HepG2 (cell line): ENCODE measurements at regions not wholly inside any gene's neighbourhood (a gene's known extent, or its start where the extent isn't known, plus 50 kb on each side); places are given as distances from the start of the nearest gene placed in this dataset.
A peak's percentile ranks its signal among the peaks of the same experiment; 100 is the strongest.

Source experiments
- GTF3A ChIP-seq: sonication (generic); formaldehyde crosslinking; conservative IDR thresholded peaks from 2 replicates; pipeline ENCODE4 v1.4.0; 2020; ENCODE audit warnings: mild to moderate bottlenecking, missing genetic modification reagents
- HINFP ChIP-seq: sonication (generic); formaldehyde crosslinking; IDR thresholded peaks from 2 replicates; pipeline ENCODE4 v1.4.0; 2020; ENCODE audit warnings: low read depth, mild to moderate bottlenecking, missing genetic modification reagents
- HNF4A ChIP-seq: sonication (generic); formaldehyde crosslinking; IDR thresholded peaks from 2 replicates; pipeline ENCODE4 v1.4.0; 2020; ENCODE audit warnings: missing genetic modification reagents
- HNF4G ChIP-seq, 2 experiments: sonication (generic) in 1 of 2; formaldehyde crosslinking in 1 of 2; IDR thresholded peaks; 2 replicates each; pipeline versions ENCODE4 v1.4.0 to v1.6.1; 2011 to 2020; ENCODE audit warnings: borderline replicate concordance in 2 of 2, low read depth in 2 of 2, mild to moderate bottlenecking in 2 of 2, low read length in 1 of 2, missing genetic modification reagents in 1 of 2, moderate library complexity in 1 of 2
- JARID2 ChIP-seq: sonication (generic); formaldehyde crosslinking; IDR thresholded peaks from 2 replicates; pipeline ENCODE4 v1.8.1; 2023; ENCODE audit warnings: missing genetic modification reagents, inconsistent platforms; ENCODE audit not compliant: insufficient replicate concordance
- KDM4B ChIP-seq: sonication (generic); formaldehyde crosslinking; IDR thresholded peaks from 2 replicates; pipeline ENCODE4 v1.4.0; 2020; ENCODE audit warnings: missing genetic modification reagents
- KLF16 ChIP-seq, 2 experiments: sonication (generic) in 1 of 2; formaldehyde crosslinking in 1 of 2; IDR thresholded peaks; 2 replicates each; pipeline versions ENCODE4 v1.6.1 to v1.8.0; 2016 to 2023; ENCODE audit warnings: missing genetic modification reagents in 2 of 2, missing compliant biosample characterization in 1 of 2
- MTF2 ChIP-seq: sonication (generic); formaldehyde crosslinking; IDR thresholded peaks from 2 replicates; pipeline ENCODE4 v1.5.0; 2020; ENCODE audit warnings: missing genetic modification reagents, borderline replicate concordance
- NFKBIZ ChIP-seq: IDR thresholded peaks from 2 replicates; pipeline ENCODE4 v1.6.1; 2018; ENCODE audit warnings: missing genetic modification reagents, missing compliant biosample characterization
- PBX3 ChIP-seq: sonication (generic); formaldehyde crosslinking; IDR thresholded peaks from 2 replicates; pipeline ENCODE4 v1.8.1; 2023; ENCODE audit warnings: missing genetic modification reagents, inconsistent platforms, borderline replicate concordance
- PITX1 ChIP-seq: sonication (generic); formaldehyde crosslinking; IDR thresholded peaks from 2 replicates; pipeline ENCODE4 v1.5.1; 2020; ENCODE audit warnings: mild to moderate bottlenecking, missing genetic modification reagents
- TAF15 ChIP-seq: fragments of 200-400 bp; formaldehyde crosslinking; IDR thresholded peaks from one replicate; pipeline ENCODE4 v1.6.1; 2018; ENCODE audit warnings: mild to moderate bottlenecking, low read depth, low read length; ENCODE audit not compliant: poor library complexity, severe bottlenecking
- THAP11 ChIP-seq: IDR thresholded peaks from 2 replicates; pipeline ENCODE4 v1.6.1; 2016; ENCODE audit warnings: missing biosample characterization, missing genetic modification reagents
- TOPORS ChIP-seq: sonication (generic); formaldehyde crosslinking; IDR thresholded peaks from 2 replicates; pipeline ENCODE4 v1.8.0; 2023; ENCODE audit warnings: mild to moderate bottlenecking, missing genetic modification reagents
- ZBTB10 ChIP-seq: sonication (generic); formaldehyde crosslinking; IDR thresholded peaks from 2 replicates; pipeline ENCODE4 v1.4.0; 2020; ENCODE audit warnings: missing genetic modification reagents, borderline replicate concordance
- ZBTB20 ChIP-seq: sonication (generic); formaldehyde crosslinking; IDR thresholded peaks from 2 replicates; pipeline ENCODE4 v1.8.1; 2023; ENCODE audit warnings: missing genetic modification reagents, low read depth, mild to moderate bottlenecking, borderline replicate concordance
- ZGPAT ChIP-seq: IDR thresholded peaks from 2 replicates; pipeline ENCODE4 v1.6.1; 2016; ENCODE audit warnings: mild to moderate bottlenecking
- ZNF451 ChIP-seq: sonication (generic); formaldehyde crosslinking; IDR thresholded peaks from 2 replicates; pipeline ENCODE4 v1.5.0; 2020; ENCODE audit warnings: mild to moderate bottlenecking, missing genetic modification reagents
- ZNF530 ChIP-seq: sonication (generic); formaldehyde crosslinking; IDR thresholded peaks from 2 replicates; pipeline ENCODE4 v1.5.0; 2020; ENCODE audit warnings: low read depth, mild to moderate bottlenecking, missing genetic modification reagents
- ZNF607 ChIP-seq: sonication (generic); formaldehyde crosslinking; IDR thresholded peaks from 2 replicates; pipeline ENCODE4 v1.5.1; 2020; ENCODE audit warnings: missing genetic modification reagents, mild to moderate bottlenecking, borderline replicate concordance

- TF ChIP-seq HINFP (CRISPR knock-in tag) (peak; percentile 92; the same call in 1 of the 2 replicates), ZNF451 (CRISPR knock-in tag) (0 out of 2 replicates have a peak, but pooled peaks have one; percentile 13), HNF4A (peak; percentile 37), ZBTB20 (peak; percentile 97; the same call in 1 of the 2 replicates), PBX3 (CRISPR knock-in tag) (peak; percentile 91), ZNF607 (peak; percentile 96; the same call in 1 of the 2 replicates), MTF2 (CRISPR knock-in tag) (no peak), ZGPAT (CRISPR knock-in tag) (no peak), PITX1 (CRISPR knock-in tag) (peak; percentile 82; the same call in 1 of the 2 replicates), ZNF530 (CRISPR knock-in tag) (0 out of 2 replicates have a peak, but pooled peaks have one; percentile 75), TAF15 (no peak), KLF16 (CRISPR knock-in tag; IDR thresholded peaks at IDR 0.05) (peak; percentile 92 to 94; a peak in 3 of 4 replicates), KDM4B (CRISPR knock-in tag) (peak; percentile 35; the same call in 1 of the 2 replicates), GTF3A (CRISPR knock-in tag) (no peak), THAP11 (CRISPR knock-in tag) (peak; percentile 35; the same call in 1 of the 2 replicates), ZBTB10 (CRISPR knock-in tag) (peak; percentile 96), HNF4G (IDR thresholded peaks at IDR 0.05; ENCODE audit: borderline replicate concordance, low read depth, low read length) (no peak), HNF4G (CRISPR knock-in tag; IDR thresholded peaks at IDR 0.05; ENCODE audit: borderline replicate concordance, low read depth) (no peak), TOPORS (peak; percentile 82; the same call in 1 of the 2 replicates), JARID2 (CRISPR knock-in tag) (peak; percentile 91), NFKBIZ (CRISPR knock-in tag) (peak; percentile 75; the same call in 1 of the 2 replicates)
These were observed 65.1 kb upstream of the HES1 start (continued) for GRCh38 chr3:194070634-194071409.
